ENCODE measurements at regions not wholly inside any gene's neighbourhood (a gene's known extent, or its start where the extent isn't known, plus 50 kb on each side); places are given as distances from the start of the nearest gene placed in this dataset.
A peak's percentile ranks its signal among the peaks of the same experiment; 100 is the strongest.

DNA sequence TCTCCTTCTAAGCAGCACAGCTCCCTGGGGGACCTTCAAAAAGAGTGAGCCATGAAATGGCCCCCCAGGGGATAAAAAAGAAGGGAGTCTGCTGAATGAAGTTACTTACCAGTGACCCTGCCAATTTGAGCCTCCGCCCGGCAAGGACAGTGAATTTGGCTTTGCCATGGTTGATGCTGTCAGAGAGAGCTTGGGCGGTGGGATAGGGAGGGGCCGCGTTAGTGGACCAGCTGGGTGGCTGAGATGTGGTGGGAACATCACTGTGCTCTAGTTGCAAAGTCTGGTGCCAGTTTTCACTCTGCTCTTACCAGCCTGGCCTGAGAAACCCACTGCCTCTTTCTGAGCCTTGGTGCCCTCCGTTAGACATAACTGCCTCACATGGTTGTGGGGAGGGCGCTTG lies 114.6 kb downstream of the MRM1 start:
- ATAC-seq (no peak), DNase-seq (no peak)
- intact Hi-C loops (cut with DNase I, micrococcal nuclease), result no loop called here
- Histone ChIP-seq H3K36me3 (ENCODE audit: low read depth) (no peaks in the 10 kb centered on the region), H3K4me3 (no peak overlapping the region), H3K4me1 (ENCODE audit: low read depth) (peaks cover 4% of the 10 kb centered on the region), H3K9me3 (no peaks in the 10 kb centered on the region)
- TF ChIP-seq, protein P1, sequence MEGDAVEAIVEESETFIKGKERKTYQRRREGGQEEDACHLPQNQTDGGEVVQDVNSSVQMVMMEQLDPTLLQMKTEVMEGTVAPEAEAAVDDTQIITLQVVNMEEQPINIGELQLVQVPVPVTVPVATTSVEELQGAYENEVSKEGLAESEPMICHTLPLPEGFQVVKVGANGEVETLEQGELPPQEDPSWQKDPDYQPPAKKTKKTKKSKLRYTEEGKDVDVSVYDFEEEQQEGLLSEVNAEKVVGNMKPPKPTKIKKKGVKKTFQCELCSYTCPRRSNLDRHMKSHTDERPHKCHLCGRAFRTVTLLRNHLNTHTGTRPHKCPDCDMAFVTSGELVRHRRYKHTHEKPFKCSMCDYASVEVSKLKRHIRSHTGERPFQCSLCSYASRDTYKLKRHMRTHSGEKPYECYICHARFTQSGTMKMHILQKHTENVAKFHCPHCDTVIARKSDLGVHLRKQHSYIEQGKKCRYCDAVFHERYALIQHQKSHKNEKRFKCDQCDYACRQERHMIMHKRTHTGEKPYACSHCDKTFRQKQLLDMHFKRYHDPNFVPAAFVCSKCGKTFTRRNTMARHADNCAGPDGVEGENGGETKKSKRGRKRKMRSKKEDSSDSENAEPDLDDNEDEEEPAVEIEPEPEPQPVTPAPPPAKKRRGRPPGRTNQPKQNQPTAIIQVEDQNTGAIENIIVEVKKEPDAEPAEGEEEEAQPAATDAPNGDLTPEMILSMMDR (IDR thresholded peaks at IDR 0.05), result no peak

DNA sequence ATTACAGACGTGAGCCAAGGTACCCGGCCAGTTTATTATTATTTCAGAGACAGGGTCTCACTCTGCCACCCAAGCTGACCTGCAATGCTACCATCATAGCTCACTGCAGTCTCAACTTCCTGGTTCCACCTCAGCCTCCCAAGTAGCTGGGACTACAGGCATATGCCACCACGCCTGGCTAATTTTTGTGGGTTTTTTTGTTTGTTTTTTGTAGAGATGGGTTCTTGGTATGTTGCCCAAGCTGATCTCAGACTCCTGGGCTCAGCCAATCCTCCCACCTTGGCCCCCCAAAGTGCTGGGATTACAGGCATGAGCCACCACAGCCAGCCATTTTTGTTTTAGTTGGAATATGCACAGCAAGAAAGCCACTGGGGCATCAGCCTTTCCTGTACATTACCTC lies 115.7 kb downstream of the MRM1 start:
- no peak for ATAC-seq
- intact Hi-C loops (cut with DNase I, micrococcal nuclease), result no loop called here
- no peaks in the 10 kb centered on the region for H3K36me3 ChIP-seq (ENCODE audit: low read depth)
- TF ChIP-seq, protein P1 (IDR thresholded peaks at IDR 0.05), result no peak
- no peaks in the 10 kb centered on the region for H3K9me3 ChIP-seq
- no peak for DNase-seq
- H3K4me3 ChIP-seq, result no peak overlapping the region
- H3K4me1 ChIP-seq (ENCODE audit: low read depth), result peaks cover 16% of the 10 kb centered on the region

DNA sequence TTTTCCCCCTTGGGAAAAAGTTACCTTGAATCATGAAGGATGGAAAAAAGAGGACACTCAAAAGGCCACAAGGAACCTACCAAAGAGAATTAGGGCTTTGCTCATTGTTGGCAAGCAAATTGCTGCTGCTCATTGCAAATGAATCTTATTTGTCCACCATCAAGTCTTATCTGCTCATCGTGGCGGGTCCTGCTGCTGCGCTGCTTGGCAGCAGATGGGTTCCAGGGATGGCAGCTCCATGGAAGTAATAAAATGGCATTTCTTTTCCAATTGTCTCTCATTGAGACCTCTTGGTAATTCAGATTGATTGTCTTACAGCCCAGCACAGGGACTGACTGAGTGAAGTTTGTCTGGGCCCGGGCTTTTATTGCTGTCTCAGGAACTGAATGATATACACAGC lies 118.7 kb downstream of the MRM1 start:
- peak in 1 of 3 donors; percentile 34 for DNase-seq
- ATAC-seq, result no peak
- TF ChIP-seq, protein P1 (IDR thresholded peaks at IDR 0.05), result no peak
- peaks cover 16% of the 10 kb centered on the region for H3K4me1 ChIP-seq (ENCODE audit: low read depth)
- H3K4me3 ChIP-seq, result no peak overlapping the region
- no peaks in the 10 kb centered on the region for H3K9me3 ChIP-seq
- intact Hi-C loops (cut with DNase I, micrococcal nuclease), result no loop called here
- no peaks in the 10 kb centered on the region for H3K36me3 ChIP-seq (ENCODE audit: low read depth)

DNA sequence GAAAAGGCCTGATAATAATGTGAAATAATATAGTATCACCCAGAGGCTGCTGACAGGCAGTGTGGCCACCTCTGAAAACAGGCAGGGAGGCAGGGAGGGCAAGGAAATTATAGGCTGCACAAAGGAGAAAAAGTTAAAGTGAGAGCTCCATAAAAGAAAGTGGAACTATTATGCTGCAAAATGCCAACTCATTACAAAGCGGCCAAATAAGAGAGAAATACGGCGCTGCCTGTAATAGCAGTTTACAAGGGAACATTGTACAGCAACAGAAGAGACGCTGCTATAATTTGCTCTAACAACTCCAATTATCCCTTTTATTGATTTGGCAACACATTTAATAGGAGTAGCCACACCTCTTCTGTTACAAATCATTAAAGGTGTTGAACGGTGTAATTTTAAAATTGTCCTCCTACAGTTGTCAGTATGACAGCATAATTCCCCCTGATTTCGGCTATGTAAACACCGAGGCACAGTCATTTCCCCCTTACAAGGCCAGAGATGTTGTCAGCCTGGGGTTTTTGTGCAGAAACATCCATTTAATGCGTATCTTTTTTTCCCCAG lies 120.3 kb downstream of the MRM1 start:
- ATAC-seq, result peak; percentile 59
- TF ChIP-seq, protein P1 (IDR thresholded peaks at IDR 0.05), result no peak
- no peak overlapping the region for H3K4me3 ChIP-seq
- H3K9me3 ChIP-seq, result no peaks in the 10 kb centered on the region
- DNase-seq, result peak in 1 of 3 donors; percentile 47
- intact Hi-C loops (cut with DNase I, micrococcal nuclease), result no loop called here
- H3K4me1 ChIP-seq (ENCODE audit: low read depth), result peaks cover 16% of the 10 kb centered on the region
- H3K36me3 ChIP-seq (ENCODE audit: low read depth), result no peaks in the 10 kb centered on the region

DNA sequence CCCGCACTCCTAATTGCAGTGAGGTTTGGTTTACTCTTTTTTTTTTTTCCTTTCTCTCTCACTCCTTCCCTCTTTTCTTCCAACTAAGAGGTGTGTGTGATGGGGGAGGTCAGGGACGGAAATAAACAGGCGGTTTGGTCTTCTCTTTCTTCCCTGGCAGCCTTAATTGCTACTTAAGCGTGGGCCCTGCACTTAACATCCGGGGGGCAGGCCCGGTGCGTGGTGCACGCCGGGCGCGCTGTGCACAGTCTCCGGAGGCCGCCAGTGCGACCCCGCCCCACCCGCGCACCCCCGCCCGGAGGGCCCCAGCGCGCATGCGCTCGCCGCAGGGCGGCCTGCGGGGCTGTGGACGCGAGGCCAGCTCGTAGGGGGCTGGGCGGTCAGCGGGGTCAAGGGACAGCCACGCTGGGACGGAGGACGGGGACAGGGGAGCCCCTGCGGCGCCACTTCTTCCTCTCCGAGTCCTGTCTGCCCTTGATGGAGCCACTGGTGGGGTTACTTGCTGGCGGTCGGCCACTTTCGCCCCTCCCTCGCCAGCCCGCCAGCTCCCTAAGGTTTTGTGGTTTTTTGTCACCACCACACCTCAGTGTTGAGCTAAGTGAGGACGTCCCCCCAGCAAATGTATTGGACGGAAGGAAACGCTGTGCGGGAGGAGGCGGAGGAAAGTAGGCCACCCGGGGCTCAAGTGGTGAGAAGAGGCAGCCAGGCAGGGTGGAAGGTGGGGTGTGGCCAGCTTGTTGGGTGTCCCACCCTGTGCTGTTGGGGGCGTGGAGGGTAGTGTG lies 120.9 kb downstream of the MRM1 start:
- Histone ChIP-seq H3K36me3 (ENCODE audit: low read depth) (no peaks in the 10 kb centered on the region), H3K4me1 (ENCODE audit: low read depth) (peaks cover 16% of the 10 kb centered on the region), H3K9me3 (no peaks in the 10 kb centered on the region), H3K4me3 (no peak overlapping the region)
- ATAC-seq (peak; percentile 91), DNase-seq (peak; percentile 66 to 82 (median 81))
- TF ChIP-seq, protein P1 (IDR thresholded peaks at IDR 0.05), result no peak
- intact Hi-C loops (cut with DNase I, micrococcal nuclease), result no loop called here
